Stomach (tissue), 4 donors: ENCODE measurements at regions not wholly inside any gene's neighbourhood (a gene's known extent, or its start where the extent isn't known, plus 50 kb on each side); places are given as distances from the start of the nearest gene placed in this dataset.

ENCODE experiments used
- CTCF ChIP-seq, 7 experiments: fragments of 450-650 bp in 4 of 7; fragments of 200-600 bp in 3 of 7; sonication (generic) in 3 of 7; IDR thresholded peaks; one replicate each; pipeline ENCODE4 v1.5.1; 2016 to 2019; ENCODE audit warnings: antibody characterized with exemption in 7 of 7, control low read depth in 2 of 7, mild to moderate bottlenecking in 1 of 7
- EP300 ChIP-seq: sonication (generic); formaldehyde crosslinking; IDR thresholded peaks from one replicate; pipeline ENCODE4 v1.6.1; 2017; ENCODE audit warnings: antibody characterized with exemption
- POLR2A ChIP-seq, 4 donors: fragments of 450-650 bp; IDR thresholded peaks; one replicate each; pipeline ENCODE4 v1.6.1; 2016; ENCODE audit warnings: antibody characterized with exemption in 4 of 4, control low read depth in 2 of 4, mild to moderate bottlenecking in 1 of 4, moderate library complexity in 1 of 4

- TF ChIP-seq CTCF (IDR thresholded peaks at IDR 0.05) (no peak), EP300 (no peak), POLR2A (IDR thresholded peaks at IDR 0.05) (no peak)
Observed at GRCh38 chr13:72112216-72112615, 245.2 kb upstream of the DACH1 start.
